Endodermal cell (in vitro differentiated cells): ENCODE measurements at regions not wholly inside any gene's neighbourhood (a gene's known extent, or its start where the extent isn't known, plus 50 kb on each side); places are given as distances from the start of the nearest gene placed in this dataset.
A peak's percentile ranks its signal among the peaks of the same experiment; 100 is the strongest.

Source experiments
- DNase-seq: peaks from one replicate; pipeline ENCODE4 v3.0.0-alpha.2; 2017
- H3K27ac ChIP-seq: 2 replicates; pipeline ENCODE4 v1.5.1; 2013; ENCODE audit warnings: mild to moderate bottlenecking, low read depth, low read length, moderate library complexity
- H3K27me3 ChIP-seq: 2 replicates; pipeline ENCODE4 v1.6.1; 2013; ENCODE audit warnings: mild to moderate bottlenecking, low read length, moderate library complexity; ENCODE audit not compliant: insufficient read depth, control insufficient read depth, poor library complexity, severe bottlenecking
- H3K36me3 ChIP-seq: 2 replicates; pipeline ENCODE4 v1.7.0; 2013; ENCODE audit warnings: mild to moderate bottlenecking, low read length, moderate library complexity; ENCODE audit not compliant: control insufficient read depth, insufficient read depth
- H3K4me1 ChIP-seq: one replicate; pipeline ENCODE4 v1.7.0; 2013; ENCODE audit warnings: low read length; ENCODE audit not compliant: control insufficient read depth, insufficient read depth
- H3K4me3 ChIP-seq: 2 replicates; pipeline ENCODE4 v1.5.1; 2013; ENCODE audit warnings: mild to moderate bottlenecking, low read length, moderate library complexity
- H3K9ac ChIP-seq: 2 replicates; pipeline ENCODE4 v1.6.1; 2013; ENCODE audit warnings: mild to moderate bottlenecking, low read length, moderate library complexity; ENCODE audit not compliant: poor library complexity, severe bottlenecking; ENCODE audit errors: extremely low read depth
- H3K9me3 ChIP-seq: 2 replicates; pipeline ENCODE4 v1.6.1; 2013; ENCODE audit warnings: mild to moderate bottlenecking, low read length, moderate library complexity; ENCODE audit not compliant: control insufficient read depth
- H3K27ac Mint-ChIP-seq: 2 replicates; pipeline ENCODE4 v1.8.0; 2020; ENCODE audit warnings: mixed read lengths
- H3K27me3 Mint-ChIP-seq: 2 replicates; pipeline ENCODE4 v1.8.0; 2021; ENCODE audit warnings: mild to moderate bottlenecking, mixed read lengths; ENCODE audit not compliant: insufficient read depth
- H3K36me3 Mint-ChIP-seq: 2 replicates; pipeline ENCODE4 v1.8.0; 2020; ENCODE audit warnings: low read depth, mixed read lengths
- H3K4me1 Mint-ChIP-seq: 2 replicates; pipeline ENCODE4 v1.8.0; 2020; ENCODE audit warnings: mixed read lengths
- H3K4me3 Mint-ChIP-seq: 2 replicates; pipeline ENCODE4 v1.8.0; 2020; ENCODE audit warnings: mild to moderate bottlenecking, moderate library complexity, mixed read lengths
- H3K9me3 Mint-ChIP-seq: 2 replicates; pipeline ENCODE4 v1.8.0; 2020; ENCODE audit warnings: mild to moderate bottlenecking, mixed read lengths
- CTCF ChIP-seq: fragments of 200-600 bp; sonication (generic); conservative IDR thresholded peaks from 2 replicates; pipeline ENCODE4 v1.5.0; 2021; ENCODE audit warnings: antibody characterized with exemption, mild to moderate bottlenecking
- WGBS, 2 experiments: methylation state at CpG; one replicate each; pipeline versions ENCODE4 v1.1.5 to v1.1.7; 2013; ENCODE audit warnings: missing lambda C conversion rate in 2 of 2, mixed read lengths in 1 of 2; ENCODE audit not compliant: insufficient coverage in 1 of 2, insufficient read length in 1 of 2; 5-methylcytosine and 5-hydroxymethylcytosine counted together

- H3K27ac Mint-ChIP-seq = no peak overlapping the region
Measured at GRCh38 chr9:81473708-81474107, 215.6 kb downstream of the TLE1 start.

GRCh38 chr9:81473206-81473605 is 216.1 kb downstream of the TLE1 start:
- H3K27ac Mint-ChIP-seq = no peak overlapping the region
- no peaks in the 10 kb centered on the region for H3K27me3 Mint-ChIP-seq
- Histone ChIP-seq H3K27me3 (no peaks in the 10 kb centered on the region), H3K36me3 (no peaks in the 10 kb centered on the region), H3K27ac (no peak overlapping the region), H3K9ac (no peak overlapping the region), H3K9me3 (no peaks in the 10 kb centered on the region), H3K4me1 (peaks cover 5% of the 10 kb centered on the region), H3K4me3 (no peak overlapping the region)
- no peak for DNase-seq
- peaks cover 20% of the 10 kb centered on the region for H3K4me1 Mint-ChIP-seq
- no peak for TF ChIP-seq CTCF
- 86 to 93% methylated on average over 1 to 2 of the region's 2 CpGs for WGBS, 2 experiments
- H3K4me3 Mint-ChIP-seq = no peak overlapping the region
- H3K36me3 Mint-ChIP-seq = no peaks in the 10 kb centered on the region
- no peaks in the 10 kb centered on the region for H3K9me3 Mint-ChIP-seq

More at GRCh38 chr9:81473708-81474107, 215.6 kb downstream of the TLE1 start:
- Mint-ChIP-seq H3K4me1 (peaks cover 16% of the 10 kb centered on the region), H3K27me3 (no peaks in the 10 kb centered on the region), H3K9me3 (no peaks in the 10 kb centered on the region), H3K36me3 (no peaks in the 10 kb centered on the region), H3K4me3 (no peak overlapping the region)
- no peaks in the 10 kb centered on the region for H3K9me3 ChIP-seq
- H3K27me3 ChIP-seq = no peaks in the 10 kb centered on the region
- 83 to 91% methylated on average over 1 of the region's 1 CpG for WGBS, 2 experiments
- H3K36me3 ChIP-seq = no peaks in the 10 kb centered on the region
- no peak for TF ChIP-seq CTCF
- no peak overlapping the region for H3K9ac ChIP-seq
- no peak overlapping the region for H3K4me3 ChIP-seq
- peaks cover 4% of the 10 kb centered on the region for H3K4me1 ChIP-seq
- no peak overlapping the region for H3K27ac ChIP-seq
- DNase-seq = no peak

GRCh38 chr9:81472701-81473100 is 216.6 kb downstream of the TLE1 start:
- H3K4me1 ChIP-seq = peaks cover 8% of the 10 kb centered on the region
- Mint-ChIP-seq H3K27me3 (no peaks in the 10 kb centered on the region), H3K9me3 (no peaks in the 10 kb centered on the region), H3K4me1 (peaks cover 23% of the 10 kb centered on the region), H3K4me3 (no peak overlapping the region), H3K27ac (no peak overlapping the region), H3K36me3 (no peaks in the 10 kb centered on the region)
- H3K9ac ChIP-seq = no peak overlapping the region
- peak; percentile 39 for DNase-seq
- TF ChIP-seq CTCF = no peak
- H3K36me3 ChIP-seq = no peaks in the 10 kb centered on the region
- H3K4me3 ChIP-seq = no peak overlapping the region
- no peaks in the 10 kb centered on the region for H3K9me3 ChIP-seq
- H3K27me3 ChIP-seq = no peaks in the 10 kb centered on the region
- 91 to 95% methylated on average over 10 of the region's 10 CpGs for WGBS, 2 experiments
- H3K27ac ChIP-seq = no peak overlapping the region
